ENCODE measurements at regions not wholly inside any gene's neighbourhood (a gene's known extent, or its start where the extent isn't known, plus 50 kb on each side); places are given as distances from the start of the nearest gene placed in this dataset.

GRCh38 chr15:46222826-46223225 is 588.0 kb downstream of the SQOR start:
- H3K9me3 ChIP-seq (ENCODE audit: severe bottlenecking): peaks cover 6% of the 10 kb centered on the region
- peak; percentile 15 for DNase-seq
- no peak for TF ChIP-seq CTCF (IDR thresholded peaks at IDR 0.05; ENCODE audit: low read depth, low read length)

GRCh38 chr15:46229263-46229662 is 594.4 kb downstream of the SQOR start:
- DNase-seq: no peak
- H3K9me3 ChIP-seq (ENCODE audit: severe bottlenecking): peaks cover 6% of the 10 kb centered on the region
- H3K4me3 ChIP-seq (ENCODE audit: low read depth, low read length): no peak overlapping the region
- no peak overlapping the region for H3K27ac ChIP-seq
- no peak for TF ChIP-seq CTCF (IDR thresholded peaks at IDR 0.05; ENCODE audit: low read depth, low read length)
- no peaks in the 10 kb centered on the region for H3K36me3 ChIP-seq
- no peaks in the 10 kb centered on the region for H3K27me3 ChIP-seq (ENCODE audit: insufficient read depth, low read depth, severe bottlenecking)

More at GRCh38 chr15:46222826-46223225, 588.0 kb downstream of the SQOR start:
- no peaks in the 10 kb centered on the region for H3K36me3 ChIP-seq
- H3K27ac ChIP-seq: peak overlapping the region; percentile 44
- H3K4me3 ChIP-seq (ENCODE audit: low read depth, low read length): no peak overlapping the region
- H3K27me3 ChIP-seq (ENCODE audit: insufficient read depth, low read depth, severe bottlenecking): no peaks in the 10 kb centered on the region

GRCh38 chr15:46231786-46232185 is 597.0 kb downstream of the SQOR start:
- no peak for DNase-seq
- Histone ChIP-seq H3K27me3 (ENCODE audit: insufficient read depth, low read depth, severe bottlenecking) (no peaks in the 10 kb centered on the region), H3K9me3 (ENCODE audit: severe bottlenecking) (no peaks in the 10 kb centered on the region), H3K36me3 (no peaks in the 10 kb centered on the region), H3K27ac (no peak overlapping the region), H3K4me3 (ENCODE audit: low read depth, low read length) (no peak overlapping the region)
- TF ChIP-seq CTCF (IDR thresholded peaks at IDR 0.05; ENCODE audit: low read depth, low read length): no peak

GRCh38 chr15:46232471-46232870 is 597.6 kb downstream of the SQOR start:
- Histone ChIP-seq H3K9me3 (ENCODE audit: severe bottlenecking) (no peaks in the 10 kb centered on the region), H3K27ac (no peak overlapping the region), H3K36me3 (no peaks in the 10 kb centered on the region), H3K27me3 (ENCODE audit: insufficient read depth, low read depth, severe bottlenecking) (no peaks in the 10 kb centered on the region), H3K4me3 (ENCODE audit: low read depth, low read length) (no peak overlapping the region)
- no peak for TF ChIP-seq CTCF (IDR thresholded peaks at IDR 0.05; ENCODE audit: low read depth, low read length)
- no peak for DNase-seq

GRCh38 chr15:46242935-46243334 is 608.1 kb downstream of the SQOR start:
- Histone ChIP-seq H3K4me3 (ENCODE audit: low read depth, low read length) (no peak overlapping the region), H3K9me3 (ENCODE audit: severe bottlenecking) (peaks cover under 1% of the 10 kb centered on the region), H3K36me3 (no peaks in the 10 kb centered on the region), H3K27me3 (ENCODE audit: insufficient read depth, low read depth, severe bottlenecking) (no peaks in the 10 kb centered on the region), H3K27ac (no peak overlapping the region)
- TF ChIP-seq CTCF (IDR thresholded peaks at IDR 0.05; ENCODE audit: low read depth, low read length): no peak
- no peak for DNase-seq

- Histone ChIP-seq H3K9me3 (ENCODE audit: severe bottlenecking) (no peaks in the 10 kb centered on the region), H3K36me3 (no peaks in the 10 kb centered on the region), H3K4me3 (ENCODE audit: low read depth, low read length) (no peak overlapping the region), H3K27ac (no peak overlapping the region), H3K27me3 (ENCODE audit: insufficient read depth, low read depth, severe bottlenecking) (no peaks in the 10 kb centered on the region)
- TF ChIP-seq CTCF (IDR thresholded peaks at IDR 0.05; ENCODE audit: low read depth, low read length): no peak
- no peak for DNase-seq
Observed at GRCh38 chr15:46251903-46252302, 617.1 kb downstream of the SQOR start.

Data from WERI-Rb-1 (cell line).